Jurkat, Clone E6-1 (cell line): ENCODE measurements at regions not wholly inside any gene's neighbourhood (a gene's known extent, or its start where the extent isn't known, plus 50 kb on each side); places are given as distances from the start of the nearest gene placed in this dataset.

Experiments
- DNase-seq: peaks from one replicate; pipeline ENCODE4 v3.0.0-alpha.2; 2011; ENCODE audit warnings: low read depth, low spot score
- H3K4me3 ChIP-seq: 2 replicates; pipeline ENCODE4 v1.5.1; 2011; ENCODE audit warnings: mild to moderate bottlenecking, low read length, control low read depth, moderate library complexity

- no peak for DNase-seq
- H3K4me3 ChIP-seq, result no peak overlapping the region
These were observed 79.5 kb downstream of the FAM161A start for GRCh38 chr2:61774351-61774750.

DNA sequence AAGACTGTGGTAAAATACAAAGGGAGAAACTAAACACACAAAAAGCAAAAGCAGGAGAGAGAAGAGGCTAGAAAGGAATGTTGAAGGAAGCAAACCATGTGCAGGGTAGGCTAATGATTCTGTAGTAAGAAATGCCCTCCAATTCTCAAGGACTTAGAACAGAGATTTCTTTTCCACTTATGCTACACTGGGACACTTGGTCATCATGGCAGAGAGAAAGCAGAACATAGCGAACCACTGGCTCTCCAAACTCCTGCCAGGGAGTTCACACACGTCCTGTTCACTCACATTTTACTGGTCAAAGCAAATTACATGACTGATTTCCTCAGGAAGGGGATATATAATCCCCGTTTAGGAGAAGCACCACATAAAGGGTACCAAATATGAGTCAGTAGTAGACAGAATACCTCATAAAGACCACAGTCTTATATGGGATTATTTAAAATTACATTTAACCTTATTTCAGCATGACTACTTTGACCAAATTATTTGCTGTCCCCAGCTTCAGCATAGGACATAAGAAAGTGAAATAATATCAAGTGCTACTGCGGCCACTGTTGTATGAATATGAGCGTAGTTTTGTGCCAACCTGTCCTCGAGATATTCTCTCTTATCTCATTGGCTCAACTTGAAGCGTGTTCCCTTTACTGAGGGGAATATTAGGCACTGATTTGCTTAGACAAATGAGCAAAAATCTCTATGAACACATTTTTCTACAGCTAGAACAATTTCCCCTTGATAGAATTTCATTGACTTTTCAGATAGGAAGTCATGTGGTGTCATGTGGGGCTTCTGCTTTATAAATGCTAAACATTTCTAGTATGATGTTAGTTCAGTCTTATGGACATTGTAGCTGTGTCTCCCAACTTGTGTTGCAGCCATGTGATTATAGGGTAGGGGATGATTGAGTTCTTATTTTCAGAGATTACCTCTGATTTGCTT, 81.7 kb downstream of the FAM161A start:
- DNase-seq, result no peak
- no peak overlapping the region for H3K4me3 ChIP-seq

DNA sequence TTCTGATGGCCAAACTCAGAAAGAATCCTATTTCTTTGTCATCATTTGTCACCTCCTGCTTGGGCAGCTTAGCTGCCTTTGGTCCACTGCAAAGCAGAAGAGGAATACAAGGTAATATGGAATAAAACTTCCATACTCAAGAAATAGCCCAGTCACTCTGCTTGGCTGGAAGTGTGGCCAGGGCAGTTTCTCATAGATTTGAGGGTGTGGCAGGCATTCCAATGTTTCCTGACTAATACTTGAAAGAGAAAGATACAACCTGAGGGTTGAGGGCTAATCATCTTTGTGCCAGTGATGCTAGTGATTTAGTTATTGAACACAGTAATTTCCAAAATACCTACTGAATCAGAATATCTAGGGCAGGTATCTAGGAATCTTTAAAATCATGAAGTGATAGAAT, 83.1 kb downstream of the FAM161A start:
- no peak for DNase-seq
- H3K4me3 ChIP-seq, result no peak overlapping the region

DNA sequence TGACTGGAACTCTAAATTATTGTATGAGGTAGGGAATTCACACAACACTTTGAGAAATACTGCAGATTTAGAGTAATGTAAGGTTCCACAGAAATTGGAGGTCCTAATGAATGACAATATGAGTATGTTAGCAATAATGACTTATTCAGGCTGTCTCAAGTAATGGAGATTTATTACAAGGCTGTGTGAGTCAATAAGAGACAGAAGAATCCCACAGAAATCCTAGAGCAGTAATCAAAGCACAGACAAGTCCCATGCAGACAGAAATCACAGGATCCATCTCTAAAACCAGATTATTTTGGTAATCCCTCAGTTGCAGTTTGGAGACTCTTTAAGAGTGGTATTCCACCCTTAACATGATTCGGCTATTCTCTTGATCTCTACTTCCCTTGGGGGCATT, 83.6 kb downstream of the FAM161A start:
- no peak for DNase-seq
- no peak overlapping the region for H3K4me3 ChIP-seq

- H3K4me3 ChIP-seq, result no peak overlapping the region
- no peak for DNase-seq
These were observed 84.7 kb downstream of the FAM161A start for GRCh38 chr2:61769093-61769675.

DNA sequence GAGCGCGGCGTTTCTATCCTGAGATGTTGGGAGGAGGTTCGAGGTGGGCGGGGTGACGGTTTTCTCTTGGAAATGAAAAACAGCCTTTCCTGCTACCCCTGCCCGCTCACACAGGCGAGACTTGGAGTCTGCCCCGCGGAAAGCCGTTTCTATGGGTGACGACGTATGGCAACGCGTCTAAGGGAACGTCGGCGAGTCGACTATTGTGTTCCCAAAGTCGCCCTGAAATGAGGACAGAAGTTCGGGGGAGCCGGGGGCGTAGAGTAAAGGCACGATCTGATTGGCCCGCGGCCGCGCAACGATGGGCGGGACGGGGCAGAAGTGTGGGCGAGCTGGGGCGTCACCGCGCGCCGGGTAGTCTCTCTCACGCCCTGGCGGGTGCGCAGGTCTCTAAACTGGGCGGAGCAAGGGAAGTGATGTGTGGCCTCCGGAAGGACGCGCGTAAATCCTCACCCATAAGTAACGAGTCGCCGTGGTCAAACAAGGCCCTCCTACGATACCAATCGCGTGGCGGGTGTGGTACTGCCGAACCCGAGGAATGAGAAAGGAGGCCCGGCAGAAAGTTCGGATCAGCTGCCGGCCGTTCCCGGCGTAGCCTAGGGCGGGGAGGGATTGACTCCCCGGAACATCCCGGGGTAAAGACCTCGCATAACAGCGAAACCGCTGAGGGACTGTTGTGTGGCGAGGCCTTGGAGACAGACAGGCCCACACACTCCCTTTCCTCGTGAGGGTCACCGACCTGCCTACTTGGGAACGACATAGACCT, 89.6 kb downstream of the FAM161A start:
- peak; percentile 95 for DNase-seq
- peak overlapping the region; percentile 90 for H3K4me3 ChIP-seq

GRCh38 chr2:61763605-61764034, 90.2 kb downstream of the FAM161A start:
- DNase-seq, result no peak

DNA sequence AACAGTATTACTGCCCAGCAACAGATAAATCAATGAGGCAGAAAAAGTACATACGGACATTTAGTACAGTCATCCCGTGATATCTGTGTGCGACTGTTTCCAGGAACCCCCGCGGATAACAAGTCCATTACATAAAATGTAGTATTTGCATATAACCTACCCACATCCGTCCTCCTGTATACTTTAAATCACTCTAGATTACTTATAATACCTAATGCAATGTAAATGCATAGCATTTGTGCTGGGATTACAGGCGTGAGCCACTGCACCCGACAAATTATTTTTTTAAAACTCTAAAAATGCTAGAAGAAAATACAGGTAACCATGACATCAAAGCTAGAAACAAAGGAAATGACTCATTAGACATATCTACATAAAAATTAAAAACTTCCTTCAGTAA, 91.6 kb downstream of the FAM161A start:
- no peak overlapping the region for H3K4me3 ChIP-seq
- no peak for DNase-seq

More at GRCh38 chr2:61763605-61764034, 90.2 kb downstream of the FAM161A start:
- H3K4me3 ChIP-seq, result peak overlapping the region; percentile 90

- H3K4me3 ChIP-seq, result no peak overlapping the region
- no peak for DNase-seq
These were observed 94.1 kb downstream of the FAM161A start for GRCh38 chr2:61759718-61760117.

GRCh38 chr2:61759005-61759404, 94.9 kb downstream of the FAM161A start:
- no peak for DNase-seq
- H3K4me3 ChIP-seq, result no peak overlapping the region

- DNase-seq, result no peak
These were observed 95.7 kb downstream of the FAM161A start for GRCh38 chr2:61758159-61758558.

GRCh38 chr2:61753512-61753911, 100.3 kb downstream of the FAM161A start:
- no peak overlapping the region for H3K4me3 ChIP-seq
- no peak for DNase-seq

More at GRCh38 chr2:61758159-61758558, 95.7 kb downstream of the FAM161A start:
- no peak overlapping the region for H3K4me3 ChIP-seq

DNA sequence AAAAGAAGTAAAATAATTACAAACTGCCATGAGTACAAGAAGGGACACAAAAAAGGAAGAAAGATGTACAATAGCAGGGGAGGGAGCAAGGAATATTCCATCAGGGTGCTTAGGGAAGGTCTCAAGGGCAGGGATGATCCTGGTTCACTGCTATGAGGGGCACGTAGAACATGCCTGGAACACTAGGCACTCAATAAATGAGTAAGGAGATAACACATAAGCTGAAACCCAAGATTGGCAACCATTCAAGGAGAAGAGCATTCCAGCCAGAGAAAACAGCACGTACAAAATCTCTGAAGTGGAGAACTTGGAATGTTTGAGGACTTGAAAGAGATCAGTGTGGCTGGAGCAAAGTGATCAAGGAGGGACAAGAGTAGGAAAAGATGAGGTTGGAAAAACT, 103.2 kb downstream of the FAM161A start:
- H3K4me3 ChIP-seq, result no peak overlapping the region
- no peak for DNase-seq

GRCh38 chr2:61742955-61743354, 110.9 kb downstream of the FAM161A start:
- no peak for DNase-seq
- no peak overlapping the region for H3K4me3 ChIP-seq

GRCh38 chr2:61737841-61738240, 116.0 kb downstream of the FAM161A start:
- DNase-seq, result no peak
- H3K4me3 ChIP-seq, result no peak overlapping the region

DNA sequence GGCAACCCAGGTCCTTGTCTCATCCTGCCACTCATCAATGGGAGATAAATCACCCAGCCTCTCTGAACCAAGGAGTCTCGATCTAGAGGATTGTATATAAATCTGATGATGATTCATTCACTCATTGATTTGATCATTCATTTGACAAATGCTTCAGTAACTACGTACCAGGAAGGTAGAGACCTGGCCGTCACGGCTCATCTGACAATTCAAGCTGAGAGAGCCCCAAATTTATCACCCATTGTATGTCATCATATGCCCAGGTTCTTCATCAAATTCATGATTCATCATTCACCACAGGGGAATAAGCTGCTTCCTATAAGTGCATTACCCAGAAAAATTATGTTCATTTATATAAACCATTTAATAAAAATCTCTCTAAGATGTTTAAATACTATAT, 116.9 kb downstream of the FAM161A start:
- H3K4me3 ChIP-seq, result no peak overlapping the region
- no peak for DNase-seq

- H3K4me3 ChIP-seq, result no peak overlapping the region
- DNase-seq, result no peak
These were observed 120.3 kb downstream of the FAM161A start for GRCh38 chr2:61733563-61733962.

GRCh38 chr2:61732787-61733186, 121.1 kb downstream of the FAM161A start:
- DNase-seq, result no peak
- no peak overlapping the region for H3K4me3 ChIP-seq

DNA sequence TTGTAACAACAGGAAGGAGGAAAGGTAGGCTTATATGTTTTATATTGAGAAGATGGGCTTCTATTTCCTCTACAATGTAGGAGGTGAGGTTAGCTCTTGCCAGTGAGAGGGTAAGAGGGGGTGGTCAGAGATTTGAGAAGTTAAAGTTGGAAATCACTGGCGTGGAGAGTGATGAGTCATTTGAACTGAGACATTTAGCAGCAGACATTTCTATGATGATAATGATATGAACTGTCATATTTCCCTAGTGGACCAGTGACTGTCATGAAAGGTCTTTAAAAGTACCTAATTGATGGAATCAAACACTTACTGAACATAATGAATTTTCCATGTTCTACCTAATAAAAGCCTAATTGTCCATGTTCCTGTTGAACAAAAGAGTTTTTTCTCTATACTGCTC, 126.1 kb downstream of the FAM161A start:
- no peak for DNase-seq
- H3K4me3 ChIP-seq, result no peak overlapping the region
